ENCODE measurements at regions not wholly inside any gene's neighbourhood (a gene's known extent, or its start where the extent isn't known, plus 50 kb on each side); places are given as distances from the start of the nearest gene placed in this dataset.

- TF ChIP-seq MYC (IDR thresholded peaks at IDR 0.05; ENCODE audit: low read depth, low read length) (no peak), POLR2A (IDR thresholded peaks at IDR 0.05; ENCODE audit: extremely low read depth, insufficient read length) (no peak)
- TF ChIP-seq, protein P1, sequence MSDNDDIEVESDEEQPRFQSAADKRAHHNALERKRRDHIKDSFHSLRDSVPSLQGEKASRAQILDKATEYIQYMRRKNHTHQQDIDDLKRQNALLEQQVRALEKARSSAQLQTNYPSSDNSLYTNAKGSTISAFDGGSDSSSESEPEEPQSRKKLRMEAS (IDR thresholded peaks at IDR 0.05; ENCODE audit: low read depth, low read length), result no peak
- TF ChIP-seq, protein P2, sequence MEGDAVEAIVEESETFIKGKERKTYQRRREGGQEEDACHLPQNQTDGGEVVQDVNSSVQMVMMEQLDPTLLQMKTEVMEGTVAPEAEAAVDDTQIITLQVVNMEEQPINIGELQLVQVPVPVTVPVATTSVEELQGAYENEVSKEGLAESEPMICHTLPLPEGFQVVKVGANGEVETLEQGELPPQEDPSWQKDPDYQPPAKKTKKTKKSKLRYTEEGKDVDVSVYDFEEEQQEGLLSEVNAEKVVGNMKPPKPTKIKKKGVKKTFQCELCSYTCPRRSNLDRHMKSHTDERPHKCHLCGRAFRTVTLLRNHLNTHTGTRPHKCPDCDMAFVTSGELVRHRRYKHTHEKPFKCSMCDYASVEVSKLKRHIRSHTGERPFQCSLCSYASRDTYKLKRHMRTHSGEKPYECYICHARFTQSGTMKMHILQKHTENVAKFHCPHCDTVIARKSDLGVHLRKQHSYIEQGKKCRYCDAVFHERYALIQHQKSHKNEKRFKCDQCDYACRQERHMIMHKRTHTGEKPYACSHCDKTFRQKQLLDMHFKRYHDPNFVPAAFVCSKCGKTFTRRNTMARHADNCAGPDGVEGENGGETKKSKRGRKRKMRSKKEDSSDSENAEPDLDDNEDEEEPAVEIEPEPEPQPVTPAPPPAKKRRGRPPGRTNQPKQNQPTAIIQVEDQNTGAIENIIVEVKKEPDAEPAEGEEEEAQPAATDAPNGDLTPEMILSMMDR (IDR thresholded peaks at IDR 0.05; ENCODE audit: low read depth, low read length), result no peak
Measured at GRCh38 chr20:58056921-58057686, 171.3 kb downstream of the ANKRD60 start.

Measured in NB4 (cell line).